Occipital lobe (tissue), 1 donor: ENCODE measurements at regions not wholly inside any gene's neighbourhood (a gene's known extent, or its start where the extent isn't known, plus 50 kb on each side); places are given as distances from the start of the nearest gene placed in this dataset.
"Not testable (repeated sequence)": the region's sequence is repeated elsewhere in the genome, so short reads cannot be mapped to it uniquely, and the experiment has no call there.

Source experiments
- DNase-seq: peaks from one replicate; lab custom pipeline; 2025; lab: John Stamatoyannopoulos, UW

DNA sequence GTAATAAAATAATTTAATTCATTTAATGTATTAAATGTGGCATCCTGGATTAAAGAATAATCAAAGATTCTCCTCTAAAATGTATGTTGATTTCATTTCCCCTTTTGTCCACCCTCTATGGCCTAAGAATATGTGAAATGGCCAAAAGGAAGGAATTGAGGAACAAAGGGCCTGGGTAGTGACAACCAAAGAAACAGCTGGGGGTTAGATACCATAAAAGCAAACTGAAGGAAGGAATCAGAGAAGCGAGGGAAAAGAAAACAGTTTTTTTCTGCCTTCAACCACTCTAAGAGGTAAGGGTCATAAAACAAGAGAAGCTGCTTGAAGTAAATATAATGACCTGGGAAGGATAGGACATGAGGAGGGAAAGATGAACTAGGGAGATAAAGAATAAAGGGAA lies 139.3 kb downstream of the FAM76B start:
- DNase-seq, result no peak

GRCh38 chr11:95647871-95648270 lies 141.7 kb downstream of the FAM76B start:
- DNase-seq, result no peak

- DNase-seq, result no peak
Observed at GRCh38 chr11:95647355-95647754, 142.2 kb downstream of the FAM76B start.

DNA sequence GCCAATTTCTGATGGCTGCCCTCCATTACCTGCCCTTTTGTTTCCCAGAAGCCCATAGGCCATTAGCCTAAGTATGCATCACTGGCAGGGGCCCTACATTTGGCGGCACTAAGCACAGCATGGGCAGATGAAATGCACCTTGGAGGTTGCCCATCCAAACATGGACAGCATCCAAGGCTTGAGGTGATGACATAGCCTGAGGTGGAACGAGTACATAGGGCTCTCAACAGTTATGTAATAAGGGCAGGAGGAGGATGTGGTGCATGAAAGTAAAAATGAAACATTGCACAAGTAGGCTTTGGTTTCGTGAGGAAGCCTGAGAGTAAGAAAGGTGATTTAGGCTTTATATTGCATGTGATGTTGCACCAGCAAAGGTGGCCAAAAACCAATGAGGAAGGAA lies 148.1 kb downstream of the FAM76B start:
- DNase-seq, result no peak

- no peak for DNase-seq
Observed at GRCh38 chr11:95638501-95638900, 151.1 kb downstream of the FAM76B start.

GRCh38 chr11:95625164-95625900 lies 164.2 kb downstream of the FAM76B start:
- no peak for DNase-seq

GRCh38 chr11:95616256-95616804 lies 173.3 kb downstream of the FAM76B start:
- no peak for DNase-seq

DNA sequence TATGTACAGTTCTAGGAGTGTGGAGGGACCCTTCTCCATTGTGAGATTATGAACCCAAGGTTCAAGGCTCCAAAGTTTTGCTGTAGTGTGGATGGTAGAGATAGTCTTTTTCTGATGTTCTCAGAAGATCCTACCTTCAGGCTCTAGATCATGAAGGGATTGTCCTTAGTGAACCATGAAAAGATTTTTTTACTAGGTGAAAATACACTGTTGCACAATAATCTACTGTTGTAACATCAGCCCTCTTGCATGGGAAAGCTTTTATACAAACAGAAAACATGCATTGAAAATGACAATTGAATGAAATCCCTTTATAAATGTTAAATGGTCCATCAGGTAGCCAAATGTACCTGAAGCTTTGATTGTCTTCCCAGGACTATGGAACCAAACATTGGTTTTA lies 177.8 kb downstream of the FAM76B start:
- no peak for DNase-seq

GRCh38 chr11:95610185-95610584 lies 179.4 kb downstream of the FAM76B start:
- DNase-seq, result not testable (repeated sequence)

GRCh38 chr11:95608093-95608492 lies 181.5 kb downstream of the FAM76B start:
- no peak for DNase-seq

DNA sequence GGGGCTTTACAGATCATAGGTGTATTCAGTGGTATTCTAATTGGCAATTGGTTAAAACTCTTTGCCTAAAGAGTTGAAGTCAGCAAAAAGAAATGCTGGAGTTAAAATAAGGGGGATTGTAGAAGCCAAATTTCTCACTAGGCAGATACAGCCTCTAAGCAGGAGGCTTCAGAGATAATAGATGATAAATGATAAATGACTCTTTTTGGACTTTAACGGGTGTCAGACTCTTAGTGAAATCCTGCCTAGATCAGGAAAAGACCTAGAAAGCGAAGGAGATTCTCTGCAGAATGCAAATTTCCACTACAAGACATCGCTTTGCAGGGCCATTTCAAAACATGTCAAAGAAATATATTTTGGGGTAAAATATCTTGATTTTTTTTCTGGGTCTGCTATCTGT lies 182.8 kb downstream of the FAM76B start:
- no peak for DNase-seq

GRCh38 chr11:95605271-95605940 lies 184.2 kb downstream of the FAM76B start:
- DNase-seq, result no peak

GRCh38 chr11:95599959-95600586 lies 189.5 kb downstream of the FAM76B start:
- DNase-seq, result no peak

- no peak for DNase-seq
Observed at GRCh38 chr11:95595973-95596489, 193.6 kb downstream of the FAM76B start.

DNA sequence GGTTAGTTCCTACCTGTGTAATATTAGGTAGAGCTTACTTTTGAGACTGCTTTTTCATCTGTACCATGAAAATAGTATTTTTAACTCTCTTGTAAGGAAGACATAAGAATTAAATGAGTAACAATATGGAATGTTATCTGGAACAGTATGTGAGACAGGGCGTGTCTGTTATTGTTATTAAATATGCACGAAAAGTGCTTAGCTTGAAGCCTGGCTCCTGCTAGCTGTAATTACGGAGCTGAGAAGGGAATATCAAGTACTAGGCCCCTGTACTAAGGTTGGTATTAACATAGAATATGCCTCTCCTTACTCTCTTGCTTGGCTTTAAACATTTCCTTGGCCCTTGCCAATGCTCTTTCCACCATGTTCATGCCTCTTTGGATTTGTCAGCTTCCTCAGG lies 194.0 kb downstream of the FAM76B start:
- no peak for DNase-seq

DNA sequence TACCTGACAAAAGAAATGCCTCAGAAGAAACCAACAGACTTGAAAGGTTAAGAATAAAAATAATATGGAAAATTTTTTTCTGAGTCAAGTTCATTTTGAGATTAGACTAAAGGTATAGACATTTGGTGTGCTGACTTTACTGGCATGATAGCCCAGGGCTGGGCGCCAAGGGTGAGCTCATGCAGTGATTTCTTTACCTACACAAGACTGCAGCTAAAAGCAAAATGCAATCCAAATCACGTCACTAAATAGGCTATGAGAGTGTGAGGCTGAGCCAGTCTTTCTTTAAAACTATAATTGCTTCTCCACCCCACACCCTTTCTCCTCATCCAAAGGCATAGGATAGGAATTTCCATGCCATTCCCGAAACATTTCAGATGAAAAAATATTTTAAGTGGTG lies 196.5 kb downstream of the FAM76B start:
- peak; percentile 22 for DNase-seq

- no peak for DNase-seq
Observed at GRCh38 chr11:95592471-95592870, 197.1 kb downstream of the FAM76B start.

DNA sequence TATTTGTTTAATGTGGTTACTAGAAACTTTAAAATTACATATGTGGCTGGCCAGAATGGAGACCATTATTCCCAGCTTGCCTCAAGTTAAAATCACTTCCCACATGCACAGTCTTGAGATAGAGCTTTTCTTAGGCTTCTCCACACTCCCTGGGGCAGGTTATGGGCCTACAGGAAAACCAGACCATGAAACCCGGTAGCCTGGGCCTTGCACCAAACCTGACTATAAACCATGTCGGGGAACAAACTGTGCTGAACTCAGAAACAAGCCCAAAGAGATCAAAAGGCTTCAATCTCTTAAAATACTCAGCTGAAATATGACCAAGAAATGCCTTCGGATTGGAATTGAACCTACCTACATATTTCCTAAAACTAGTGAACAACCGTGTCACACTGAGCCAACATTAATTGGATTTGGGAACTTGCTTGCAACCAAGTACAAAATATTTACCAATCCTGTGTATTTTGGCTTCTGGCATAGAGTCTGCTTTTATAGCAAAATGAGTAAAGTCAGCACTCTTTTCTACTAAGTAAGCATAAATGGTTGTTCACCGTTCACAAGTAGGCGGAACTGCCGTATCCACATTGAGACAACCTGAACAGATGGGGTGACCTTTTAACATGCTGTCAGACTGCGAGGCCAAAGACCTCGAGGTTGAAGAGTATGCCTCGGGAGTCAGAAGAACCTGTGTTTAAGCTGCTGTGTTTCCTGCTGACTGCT lies 199.5 kb downstream of the FAM76B start:
- DNase-seq, result no peak

DNA sequence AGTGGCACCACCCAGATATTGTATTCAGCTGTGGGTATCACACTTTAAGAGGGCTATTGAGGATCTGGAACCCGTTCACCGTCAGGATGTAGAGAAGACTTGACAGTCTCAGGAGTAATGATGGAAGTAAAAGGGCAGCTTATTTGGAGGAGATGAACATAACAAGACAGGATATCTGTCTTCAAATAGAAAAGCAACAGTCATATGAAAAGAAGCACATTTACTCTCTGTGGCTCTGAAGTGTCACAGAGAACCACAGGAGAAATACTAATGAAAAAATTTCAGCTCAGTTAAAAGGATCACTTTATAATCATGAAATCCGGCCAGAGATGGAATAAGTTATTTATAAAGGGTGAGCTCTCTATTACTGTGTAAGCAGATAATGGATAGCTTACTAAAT lies 200.8 kb downstream of the FAM76B start:
- no peak for DNase-seq

GRCh38 chr11:95586661-95587060 lies 202.9 kb downstream of the FAM76B start:
- no peak for DNase-seq

GRCh38 chr11:95586155-95586554 lies 203.4 kb downstream of the FAM76B start:
- DNase-seq, result no peak

- no peak for DNase-seq
Observed at GRCh38 chr11:95585752-95586077, 203.9 kb downstream of the FAM76B start.
